H9 (cell line): ENCODE measurements at regions not wholly inside any gene's neighbourhood (a gene's known extent, or its start where the extent isn't known, plus 50 kb on each side); places are given as distances from the start of the nearest gene placed in this dataset.

Experiments
- DNase-seq: peaks from one replicate; pipeline ENCODE4 v3.0.0-alpha.2; 2017
- H2AFZ ChIP-seq: one replicate; pipeline ENCODE4 v1.6.1; 2013; ENCODE audit warnings: mild to moderate bottlenecking, low read length, control low read depth, moderate library complexity
- H2AK5ac ChIP-seq: 2 replicates; pipeline ENCODE4 v1.6.1; 2013; ENCODE audit warnings: low read length, control low read depth, mixed read lengths; ENCODE audit not compliant: insufficient read length
- H2BK120ac ChIP-seq: one replicate; pipeline ENCODE4 v1.6.1; 2013; ENCODE audit warnings: low read depth, mild to moderate bottlenecking, low read length, control low read depth, inconsistent platforms; ENCODE audit not compliant: poor library complexity, severe bottlenecking
- H2BK12ac ChIP-seq: 2 replicates; pipeline ENCODE4 v1.6.1; 2013; ENCODE audit warnings: low read length, control low read depth, mixed read lengths, low read depth; ENCODE audit not compliant: insufficient read length
- H2BK15ac ChIP-seq: 2 replicates; pipeline ENCODE4 v1.6.1; 2013; ENCODE audit warnings: low read depth, low read length, control low read depth
- H2BK20ac ChIP-seq: one replicate; pipeline ENCODE4 v1.6.1; 2013; ENCODE audit warnings: low read depth, mild to moderate bottlenecking, low read length, control low read depth, inconsistent platforms; ENCODE audit not compliant: poor library complexity, severe bottlenecking
- H2BK5ac ChIP-seq: 2 replicates; pipeline ENCODE4 v1.6.1; 2013; ENCODE audit warnings: low read length, control low read depth, mixed read lengths; ENCODE audit not compliant: insufficient read length
- H3K14ac ChIP-seq: 2 replicates; pipeline ENCODE4 v1.6.1; 2013; ENCODE audit warnings: low read length, control low read depth; ENCODE audit not compliant: insufficient read depth
- H3K18ac ChIP-seq: 2 replicates; pipeline ENCODE4 v1.6.1; 2013; ENCODE audit warnings: low read depth, mild to moderate bottlenecking, mixed read lengths, low read length, control low read depth; ENCODE audit not compliant: insufficient read length
- H3K23ac ChIP-seq: 2 replicates; pipeline ENCODE4 v1.6.1; 2013; ENCODE audit warnings: low read length, control low read depth, mixed read lengths, low read depth; ENCODE audit not compliant: insufficient read length
- H3K23me2 ChIP-seq: 2 replicates; pipeline ENCODE4 v1.6.1; 2013; ENCODE audit warnings: low read depth, mild to moderate bottlenecking, mixed read lengths, low read length, control low read depth; ENCODE audit not compliant: insufficient read length, poor library complexity, severe bottlenecking
- H3K27ac ChIP-seq: 2 replicates; pipeline ENCODE4 v1.5.1; 2013; ENCODE audit warnings: low read length, control low read depth, mixed read lengths, low read depth; ENCODE audit not compliant: insufficient read length
- H3K27me3 ChIP-seq: 2 replicates; pipeline ENCODE4 v1.6.1; 2013; ENCODE audit warnings: low read length, control low read depth, inconsistent platforms; ENCODE audit not compliant: insufficient read depth
- H3K4ac ChIP-seq: 2 replicates; pipeline ENCODE4 v1.6.1; 2013; ENCODE audit warnings: low read depth, mild to moderate bottlenecking, control low read depth, inconsistent platforms, low read length, moderate library complexity
- H3K4me1 ChIP-seq: 2 replicates; pipeline ENCODE4 v1.6.1; 2013; ENCODE audit warnings: low read length, control low read depth, inconsistent platforms; ENCODE audit not compliant: insufficient read depth
- H3K4me2 ChIP-seq: 2 replicates; pipeline ENCODE4 v1.6.1; 2013; ENCODE audit warnings: low read length, control low read depth, mixed read lengths; ENCODE audit not compliant: insufficient read length, insufficient read depth
- H3K56ac ChIP-seq: 2 replicates; pipeline ENCODE4 v1.6.1; 2013; ENCODE audit warnings: low read depth, mild to moderate bottlenecking, mixed read lengths, low read length, control low read depth; ENCODE audit not compliant: insufficient read length
- H3K79me1 ChIP-seq: 2 replicates; pipeline ENCODE4 v1.6.1; 2013; ENCODE audit warnings: low read depth, mild to moderate bottlenecking, moderate library complexity, low read length, control low read depth, inconsistent platforms; ENCODE audit not compliant: insufficient read depth, poor library complexity, severe bottlenecking
- H3K79me2 ChIP-seq: 2 replicates; pipeline ENCODE4 v1.6.1; 2013; ENCODE audit warnings: low read length, control low read depth, inconsistent platforms; ENCODE audit not compliant: insufficient read depth
- H3K9ac ChIP-seq: 2 replicates; pipeline ENCODE4 v1.6.1; 2013; ENCODE audit warnings: low read length, control low read depth, mixed read lengths; ENCODE audit not compliant: insufficient read length; ENCODE audit errors: extremely low read depth
- H3K9me3 ChIP-seq: one replicate; pipeline ENCODE4 v1.6.1; 2013; ENCODE audit warnings: low read depth, low read length, inconsistent platforms; ENCODE audit not compliant: control insufficient read depth
- H3T11ph ChIP-seq: one replicate; pipeline ENCODE4 v1.6.1; 2013; ENCODE audit warnings: mild to moderate bottlenecking, low read length, control low read depth, inconsistent platforms
- H4K20me1 ChIP-seq: one replicate; pipeline ENCODE4 v1.6.1; 2013; ENCODE audit not compliant: control insufficient read depth, insufficient read length, insufficient read depth
- H4K5ac ChIP-seq: 2 replicates; pipeline ENCODE4 v1.6.1; 2013; ENCODE audit warnings: low read depth, mild to moderate bottlenecking, mixed read lengths, low read length, control low read depth; ENCODE audit not compliant: insufficient read length
- H4K8ac ChIP-seq: replicated peaks from 2 replicates; pipeline ENCODE4 v1.6.1; 2013; ENCODE audit warnings: low read length, control low read depth, mixed read lengths, low read depth; ENCODE audit not compliant: insufficient read length
- H4K91ac ChIP-seq: 2 replicates; pipeline ENCODE4 v1.6.1; 2013; ENCODE audit warnings: low read depth, mild to moderate bottlenecking, moderate library complexity, mixed read lengths, low read length, control low read depth; ENCODE audit not compliant: insufficient read length
- H3K27ac Mint-ChIP-seq, 3 experiments: 2 replicates in 2 of 3; 3 replicates in 1 of 3; pipeline ENCODE4 v1.8.0; 2020 to 2021; ENCODE audit warnings: mixed read lengths in 3 of 3, mild to moderate bottlenecking in 1 of 3, moderate library complexity in 1 of 3
- H3K27me3 Mint-ChIP-seq: 2 replicates; pipeline ENCODE4 v1.8.0; 2021; ENCODE audit warnings: low read depth, mild to moderate bottlenecking, moderate library complexity, mixed read lengths
- H3K36me3 Mint-ChIP-seq, 3 experiments: 2 replicates in 2 of 3; 3 replicates in 1 of 3; pipeline ENCODE4 v1.8.0; 2020 to 2021; ENCODE audit warnings: low read depth in 3 of 3, mixed read lengths in 3 of 3; ENCODE audit not compliant: insufficient read depth in 1 of 3
- H3K4me1 Mint-ChIP-seq, 2 experiments: 2 replicates each; pipeline ENCODE4 v1.8.0; 2020; ENCODE audit warnings: mixed read lengths in 2 of 2
- H3K4me3 Mint-ChIP-seq, 2 experiments: 2 replicates in 1 of 2; 3 replicates in 1 of 2; pipeline ENCODE4 v1.8.0; 2020 to 2021; ENCODE audit warnings: mild to moderate bottlenecking in 2 of 2, mixed read lengths in 2 of 2, moderate library complexity in 1 of 2
- H3K9me3 Mint-ChIP-seq, 2 experiments: 2 replicates in 1 of 2; 3 replicates in 1 of 2; pipeline ENCODE4 v1.8.0; 2020; ENCODE audit warnings: mild to moderate bottlenecking in 2 of 2, mixed read lengths in 2 of 2, moderate library complexity in 1 of 2
- WGBS: extraction: QIAGEN DNeasy Blood & Tissue Kit; methylation state at CpG from one replicate; pipeline ENCODE4 v1.1.7; 2013; ENCODE audit warnings: missing lambda C conversion rate, low lambda C conversion rate, mixed read lengths; ENCODE audit not compliant: insufficient read length; ENCODE audit errors: extremely low coverage; 5-methylcytosine and 5-hydroxymethylcytosine counted together
- TF ChIP-seq, protein P1 (sequence below): fragments of 200-600 bp; sonication (generic); conservative IDR thresholded peaks from 3 replicates; pipeline ENCODE4 v1.8.0; 2021; ENCODE audit warnings: antibody characterized with exemption, mild to moderate bottlenecking

- Histone ChIP-seq H3K27me3 (no peaks in the 10 kb centered on the region), H2AFZ (no peak overlapping the region), H3K4ac (no peak overlapping the region), H2BK120ac (no peak overlapping the region), H2BK20ac (no peak overlapping the region), H3T11ph (no peak overlapping the region), H3K4me1 (no peaks in the 10 kb centered on the region), H3K23ac (no peak overlapping the region), H3K14ac (no peak overlapping the region), H4K8ac (no peak overlapping the region), H2BK5ac (no peak overlapping the region), H3K56ac (no peak overlapping the region), H2AK5ac (no peak overlapping the region), H3K9ac (no peak overlapping the region), H3K18ac (no peak overlapping the region), H4K91ac (no peak overlapping the region), H3K9me3 (no peaks in the 10 kb centered on the region), H3K4me2 (peak overlapping the region; percentile 1), H2BK12ac (no peak overlapping the region), H4K20me1 (no peaks in the 10 kb centered on the region), H3K27ac (no peak overlapping the region), H2BK15ac (no peak overlapping the region), H3K23me2 (no peaks in the 10 kb centered on the region), H3K79me2 (no peaks in the 10 kb centered on the region), H3K79me1 (no peaks in the 10 kb centered on the region), H4K5ac (no peak overlapping the region)
- Mint-ChIP-seq H3K9me3 (no peaks in the 10 kb centered on the region), H3K27me3 (peaks cover 39% of the 10 kb centered on the region), H3K27ac (no peak overlapping the region), H3K36me3 (no peaks in the 10 kb centered on the region), H3K4me1 (peaks cover 8% of the 10 kb centered on the region in 2 experiments), H3K4me3 (no peak overlapping the region)
- TF ChIP-seq, protein P1, sequence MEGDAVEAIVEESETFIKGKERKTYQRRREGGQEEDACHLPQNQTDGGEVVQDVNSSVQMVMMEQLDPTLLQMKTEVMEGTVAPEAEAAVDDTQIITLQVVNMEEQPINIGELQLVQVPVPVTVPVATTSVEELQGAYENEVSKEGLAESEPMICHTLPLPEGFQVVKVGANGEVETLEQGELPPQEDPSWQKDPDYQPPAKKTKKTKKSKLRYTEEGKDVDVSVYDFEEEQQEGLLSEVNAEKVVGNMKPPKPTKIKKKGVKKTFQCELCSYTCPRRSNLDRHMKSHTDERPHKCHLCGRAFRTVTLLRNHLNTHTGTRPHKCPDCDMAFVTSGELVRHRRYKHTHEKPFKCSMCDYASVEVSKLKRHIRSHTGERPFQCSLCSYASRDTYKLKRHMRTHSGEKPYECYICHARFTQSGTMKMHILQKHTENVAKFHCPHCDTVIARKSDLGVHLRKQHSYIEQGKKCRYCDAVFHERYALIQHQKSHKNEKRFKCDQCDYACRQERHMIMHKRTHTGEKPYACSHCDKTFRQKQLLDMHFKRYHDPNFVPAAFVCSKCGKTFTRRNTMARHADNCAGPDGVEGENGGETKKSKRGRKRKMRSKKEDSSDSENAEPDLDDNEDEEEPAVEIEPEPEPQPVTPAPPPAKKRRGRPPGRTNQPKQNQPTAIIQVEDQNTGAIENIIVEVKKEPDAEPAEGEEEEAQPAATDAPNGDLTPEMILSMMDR = no peak
- WGBS = no CpG with 5 or more reads among the region's 3 CpGs
- no peak for DNase-seq
These were observed 56.9 kb upstream of the ARRDC4 start for GRCh38 chr15:97903560-97903959.
